Stimulated activated CD4-positive, alpha-beta T cell treated with anti-CD3 and anti-CD28 coated beads, TNF-alpha, amount 100 ng/mL, for 24 hours (primary cell): ENCODE measurements at regions not wholly inside any gene's neighbourhood (a gene's known extent, or its start where the extent isn't known, plus 50 kb on each side); places are given as distances from the start of the nearest gene placed in this dataset.

Experiments
- DNase-seq, 3 experiments: peaks; one replicate each; pipeline ENCODE4 v3.0.0-alpha.2; 2020; ENCODE audit warnings: low read depth in 3 of 3

DNA sequence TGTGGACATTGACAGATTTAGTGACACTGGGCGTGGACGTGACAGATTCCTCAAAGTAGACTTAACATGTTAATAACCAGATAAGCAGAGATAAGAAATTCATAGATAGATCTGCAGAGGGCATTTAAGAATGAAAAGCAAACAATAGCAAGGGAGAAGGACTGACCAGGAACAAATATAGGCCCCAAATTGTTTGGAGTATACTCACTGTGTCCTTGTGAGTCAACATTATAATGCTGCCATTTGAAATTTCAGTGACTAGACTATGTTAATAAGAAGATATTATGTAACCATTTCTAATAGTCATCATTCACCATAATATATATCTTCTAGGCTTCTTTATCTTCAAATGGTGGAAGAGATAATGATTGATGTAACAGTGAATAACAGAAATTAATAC, 78.1 kb upstream of the SLC38A11 start:
- no peak for DNase-seq

DNA sequence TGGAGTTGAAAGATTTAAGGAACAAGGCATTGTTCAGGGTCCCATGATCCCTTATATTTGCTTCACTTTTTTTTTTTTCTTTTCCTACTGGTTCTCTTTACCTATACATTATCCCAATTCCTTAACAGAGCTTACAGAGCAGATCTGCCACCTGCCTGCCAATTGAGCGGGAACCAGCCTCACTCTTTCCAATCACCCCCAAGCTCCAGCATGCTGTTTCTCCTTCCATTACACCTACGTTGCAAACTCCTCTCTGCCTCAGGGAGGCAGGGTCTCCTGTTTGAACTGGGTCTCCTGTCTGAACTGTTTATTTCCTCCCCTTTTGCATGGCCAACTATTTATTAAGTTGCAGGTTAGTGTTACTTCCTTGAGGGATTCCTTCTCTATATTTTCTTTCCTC, 77.2 kb upstream of the SLC38A11 start:
- DNase-seq: no peak

DNA sequence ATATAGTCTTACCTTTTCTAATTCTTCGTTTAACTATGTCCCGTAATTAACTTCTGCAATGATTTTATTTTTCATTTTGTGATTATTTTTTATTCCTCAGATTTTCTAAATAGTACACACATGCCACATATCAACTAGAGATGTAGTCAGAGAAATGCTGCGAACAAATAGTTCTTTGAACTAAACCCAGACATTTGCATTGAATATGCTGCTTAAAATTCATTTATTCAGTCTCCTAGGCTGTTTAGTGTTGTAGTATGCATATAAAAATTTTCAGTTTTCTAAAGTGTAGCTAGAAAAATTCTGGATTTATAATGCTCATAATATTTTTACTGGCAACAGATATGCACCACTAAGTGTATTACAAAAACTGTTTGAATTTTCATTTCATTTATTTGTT, 68.9 kb upstream of the SLC38A11 start:
- no peak for DNase-seq

DNA sequence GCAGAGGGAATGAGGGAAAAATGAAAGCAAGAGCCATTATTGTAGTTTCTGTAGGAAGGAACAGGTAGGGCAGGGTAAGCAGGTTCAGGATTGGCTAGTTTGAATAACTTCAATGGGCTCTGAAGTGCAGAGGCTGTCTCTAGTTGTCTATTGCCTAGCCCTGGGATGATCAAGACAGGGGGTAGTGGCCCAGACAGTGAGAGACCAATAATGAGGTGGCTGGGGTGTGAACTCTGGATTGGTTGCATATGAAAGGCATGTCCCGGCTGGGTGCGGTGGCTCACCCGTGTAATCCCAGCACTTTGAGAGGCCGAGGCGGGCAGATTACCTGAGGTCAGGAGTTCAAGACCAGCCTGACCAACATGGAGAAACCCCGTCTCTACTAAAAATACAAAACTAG, 67.5 kb upstream of the SLC38A11 start:
- no peak for DNase-seq

DNA sequence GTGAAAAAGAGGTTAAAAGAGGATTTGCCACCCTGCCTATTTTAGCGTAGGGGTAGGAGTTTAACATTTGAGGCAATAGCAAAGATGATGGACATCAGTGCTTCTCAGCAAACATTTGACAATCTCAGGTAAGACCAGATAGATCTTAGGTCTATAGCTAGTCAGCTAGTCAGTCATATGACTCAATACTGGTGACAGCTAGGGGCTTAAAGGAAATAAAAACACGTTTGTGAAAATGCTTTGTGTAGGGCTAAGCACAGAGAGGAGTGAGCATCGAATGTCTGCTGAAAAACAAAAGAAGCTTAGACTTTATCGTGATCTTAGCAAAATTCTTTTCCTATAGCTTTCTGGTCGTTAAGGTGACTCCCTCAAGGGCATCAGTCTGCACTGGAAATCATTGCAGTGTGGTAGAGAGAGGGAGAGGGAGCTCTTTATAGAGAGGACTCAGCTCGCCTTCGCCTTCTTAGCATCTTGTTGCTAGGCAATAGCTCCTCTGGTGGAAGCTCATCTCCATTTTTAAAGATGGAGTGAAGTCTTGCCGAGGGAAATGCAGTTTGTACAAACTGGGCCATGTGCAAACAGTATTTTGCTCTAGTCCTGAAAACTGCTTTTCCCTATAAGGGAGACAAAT, 62.8 kb upstream of the SLC38A11 start:
- DNase-seq: no peak

DNA sequence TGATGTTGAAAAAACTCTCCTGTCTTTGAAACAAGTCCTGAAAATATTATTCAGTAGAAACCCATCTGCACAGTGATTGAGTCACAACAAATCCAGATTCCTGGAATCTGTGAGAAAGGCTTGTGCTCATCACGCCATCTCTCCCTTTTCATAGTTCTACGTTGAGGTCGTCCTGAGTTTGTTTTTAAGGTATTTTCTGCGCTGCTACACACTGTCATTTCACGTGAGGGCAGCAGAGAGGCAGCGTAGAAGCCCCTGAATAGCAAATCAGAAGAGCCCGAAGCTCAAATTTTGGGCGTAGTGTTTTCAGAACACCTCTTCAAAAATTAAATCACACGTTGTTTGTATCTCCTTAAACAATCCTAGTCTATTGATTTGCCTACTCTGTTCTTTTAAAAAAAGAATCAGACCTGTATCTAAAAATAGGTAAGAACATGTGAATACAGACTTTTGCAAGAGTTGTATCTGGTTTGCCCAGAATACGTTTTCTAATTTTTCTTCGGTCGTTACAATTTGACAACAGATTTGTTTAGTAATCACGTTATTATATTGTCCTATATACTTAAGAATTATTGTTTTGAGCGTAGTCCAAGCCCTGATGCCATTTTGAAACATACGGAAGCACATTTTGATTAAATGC, 61.6 kb upstream of the SLC38A11 start:
- DNase-seq: no peak

DNA sequence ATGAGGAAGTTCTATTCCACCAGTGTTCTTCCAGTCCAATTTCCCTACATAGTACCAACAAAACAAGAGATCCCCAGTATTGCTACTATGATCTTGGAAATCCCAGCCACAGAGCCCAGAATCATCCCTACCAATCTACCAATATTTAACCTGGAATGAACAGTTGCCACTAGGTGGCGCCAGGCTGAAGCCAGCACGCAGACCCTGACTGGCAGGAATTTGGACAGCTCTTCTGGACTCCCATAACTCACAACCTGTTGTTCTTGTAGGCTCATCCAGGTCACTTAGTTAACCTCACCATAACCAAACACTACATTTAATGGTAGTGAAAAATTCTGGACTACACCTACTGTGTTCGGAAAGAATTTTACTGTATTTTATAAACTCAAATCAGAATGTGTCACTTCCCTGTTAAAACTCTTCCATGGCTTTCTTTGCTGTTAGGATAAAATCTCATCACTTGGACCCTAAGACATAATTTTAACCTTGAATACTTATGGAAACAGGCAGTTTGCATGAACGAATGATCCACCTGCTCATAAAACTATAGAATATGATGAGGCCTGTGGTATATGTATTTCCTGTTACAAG, 59.8 kb upstream of the SLC38A11 start:
- DNase-seq: peak; percentile 17 to 43 (median 25)

DNA sequence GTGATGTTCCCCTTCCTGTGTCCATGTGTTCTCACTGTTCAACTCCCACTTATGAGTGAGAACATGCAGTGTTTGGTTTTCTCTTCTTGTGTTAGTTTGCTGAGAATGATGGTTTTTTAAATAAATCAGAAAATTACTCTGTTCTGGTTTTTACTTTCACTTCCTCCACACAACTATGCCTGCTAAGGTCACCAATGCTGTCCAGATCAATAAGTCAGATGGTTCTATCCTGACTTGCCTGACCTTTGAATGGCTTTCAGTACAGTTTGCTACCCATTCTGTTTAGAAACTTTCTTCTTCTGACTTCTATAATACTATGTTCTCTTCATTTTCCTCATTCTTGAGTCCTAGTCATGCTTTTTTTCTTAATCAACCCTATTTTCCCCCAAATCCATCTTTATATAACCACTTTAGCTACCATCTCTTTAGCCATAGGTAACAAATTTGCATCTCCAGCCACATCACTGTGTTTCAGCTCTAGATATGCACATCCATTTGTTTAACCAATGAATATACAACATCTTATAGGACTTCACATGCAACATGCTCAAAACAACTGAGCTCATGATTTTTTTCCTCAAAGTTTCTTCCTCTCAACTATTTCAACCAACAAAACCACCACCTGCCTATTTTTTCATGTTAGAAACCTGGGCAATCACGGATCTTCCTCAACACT, 58.8 kb upstream of the SLC38A11 start:
- no peak for DNase-seq

DNA sequence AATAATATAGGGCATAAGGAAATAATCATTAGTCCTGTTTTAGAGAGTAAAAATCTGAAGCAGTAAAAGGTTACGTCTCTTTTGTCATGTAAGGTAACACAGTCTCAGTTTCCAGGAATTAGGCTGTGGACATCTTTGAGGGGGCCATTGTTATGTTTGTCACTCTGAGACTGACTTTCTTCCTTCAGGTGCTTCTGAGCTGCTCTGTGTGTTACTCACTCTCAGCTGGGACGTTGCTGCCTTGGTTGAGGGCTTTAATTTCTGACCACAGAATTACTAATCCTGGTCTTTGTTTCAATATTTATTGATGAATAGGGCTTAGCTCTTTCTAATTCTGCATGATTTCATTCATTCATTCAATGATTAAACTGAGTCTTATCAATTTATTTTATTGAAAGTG, 55.9 kb upstream of the SLC38A11 start:
- DNase-seq: no peak

DNA sequence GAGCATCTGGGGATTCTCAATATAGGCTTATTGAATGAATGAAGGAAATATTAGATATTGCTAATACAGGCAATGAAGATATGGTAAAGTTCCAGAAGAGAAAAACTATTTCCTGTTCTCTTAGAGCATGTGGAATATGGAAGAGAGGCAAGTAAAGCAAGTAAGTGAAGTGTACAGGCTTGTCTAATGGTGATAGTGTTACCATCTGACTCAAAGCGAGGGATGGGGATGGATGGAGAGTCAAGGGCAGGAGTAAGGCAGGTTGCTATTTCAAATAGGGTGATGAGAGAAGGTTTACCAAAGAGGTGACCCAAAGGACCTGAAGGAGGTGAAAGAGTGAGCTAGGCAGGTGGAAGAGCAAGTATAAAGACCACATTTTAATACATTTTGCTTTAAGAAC, 55.2 kb upstream of the SLC38A11 start:
- no peak for DNase-seq

DNA sequence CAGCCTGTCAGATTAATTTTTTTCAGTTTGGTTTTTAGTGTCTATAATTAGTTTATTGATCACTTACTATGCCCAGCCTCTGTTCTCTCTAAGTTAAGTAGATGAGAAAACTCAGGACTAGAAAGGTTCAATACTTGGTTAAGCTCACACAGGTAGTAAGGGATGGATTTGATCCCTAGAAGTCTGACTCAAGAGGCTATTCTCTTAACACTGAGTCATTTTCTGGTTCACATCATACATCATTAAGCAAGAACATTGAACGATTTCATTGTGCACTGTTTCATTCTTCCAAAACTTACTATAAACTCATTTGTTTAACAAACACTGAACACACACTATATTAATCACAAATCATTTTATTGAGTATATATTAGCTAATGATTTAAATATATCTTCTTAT, 54.1 kb upstream of the SLC38A11 start:
- DNase-seq: no peak

DNA sequence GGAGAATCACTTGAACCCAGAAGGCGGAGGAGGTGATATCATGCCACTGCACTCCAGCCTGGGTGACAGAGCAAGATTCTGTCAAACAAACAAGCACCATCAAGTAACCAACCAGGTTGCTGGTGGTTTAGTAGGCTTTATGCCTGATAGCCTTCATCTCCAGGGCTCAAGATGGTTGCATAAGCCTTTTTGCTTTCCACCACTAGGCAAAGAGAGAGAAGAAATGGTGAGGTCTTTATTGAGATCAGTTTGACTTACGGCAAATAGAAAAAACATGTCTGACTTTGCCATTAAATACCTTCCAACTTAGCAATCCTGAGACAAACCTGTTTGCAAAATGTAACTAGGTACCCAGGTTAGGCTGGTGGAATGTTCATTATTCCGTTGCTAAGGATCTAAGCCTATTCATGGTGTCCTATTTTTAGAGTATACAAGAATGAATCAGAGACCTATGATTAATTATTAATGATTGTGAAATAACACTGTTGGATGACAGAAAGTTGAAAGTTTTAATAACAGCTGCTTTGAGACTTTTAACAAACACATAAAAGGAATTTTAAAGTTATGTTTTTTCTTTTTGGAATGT, 53.5 kb upstream of the SLC38A11 start:
- no peak for DNase-seq

DNA sequence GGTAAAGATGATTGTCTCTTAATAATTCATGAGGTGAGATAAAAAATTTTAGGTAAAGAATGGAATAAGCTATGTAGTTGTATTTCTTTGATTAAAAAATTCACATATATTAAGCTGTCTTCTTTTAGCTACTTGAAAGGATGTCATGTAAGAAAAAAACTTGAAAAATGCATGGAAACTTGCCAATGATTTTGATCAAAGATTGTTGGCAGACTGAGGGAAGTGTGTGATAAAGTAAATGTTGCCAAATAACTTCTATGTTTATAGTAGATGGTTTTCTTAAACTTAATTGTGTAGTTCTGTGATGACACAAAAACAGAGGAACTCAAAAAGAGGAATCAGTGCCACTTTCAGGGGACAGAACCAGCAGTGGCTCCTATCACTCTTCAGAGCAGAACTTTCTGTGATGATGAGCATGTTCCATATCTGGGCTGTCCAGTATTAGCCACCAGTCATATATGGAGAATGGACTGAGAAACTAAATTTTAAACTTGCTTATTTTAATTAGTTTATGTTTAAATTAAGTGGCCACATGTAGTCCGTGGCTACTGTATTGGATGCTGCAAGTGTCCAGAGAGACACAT, 51.9 kb upstream of the SLC38A11 start:
- no peak for DNase-seq
